ENCODE measurements at regions not wholly inside any gene's neighbourhood (a gene's known extent, or its start where the extent isn't known, plus 50 kb on each side); places are given as distances from the start of the nearest gene placed in this dataset.

GRCh38 chr16:66264311-66265047 lies 102.0 kb upstream of the CDH5 start:
- TF ChIP-seq CTCF (IDR thresholded peaks at IDR 0.05) (no peak), POLR2AphosphoS5 (IDR thresholded peaks at IDR 0.05) (no peak), POLR2A (IDR thresholded peaks at IDR 0.05) (no peak)
